ENCODE measurements at regions not wholly inside any gene's neighbourhood (a gene's known extent, or its start where the extent isn't known, plus 50 kb on each side); places are given as distances from the start of the nearest gene placed in this dataset.

DNA sequence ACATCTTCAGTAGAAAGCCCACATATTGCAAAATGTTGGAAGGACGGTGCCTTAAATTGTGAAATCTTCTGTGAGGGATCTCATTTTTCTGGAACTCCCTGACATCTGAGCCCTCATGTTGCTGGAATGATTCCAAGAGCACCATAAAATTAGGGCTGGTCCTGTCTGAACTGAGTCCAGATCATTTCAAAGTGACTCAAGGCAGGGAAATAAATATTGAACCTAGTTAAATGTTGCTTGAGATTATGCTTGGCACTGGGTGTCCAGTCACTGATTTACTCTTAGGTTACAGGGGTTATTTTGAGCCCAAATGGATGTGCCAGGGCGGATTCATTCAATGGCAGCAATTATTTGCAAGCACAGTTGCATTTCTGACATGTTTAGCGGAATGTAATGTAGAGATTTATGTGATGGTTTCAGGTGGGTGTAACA is 437.0 kb downstream of the PIK3R1 start:
- H3K9me2 ChIP-seq (replicated peaks; ENCODE audit: control insufficient read depth, low read length): no peaks in the 10 kb centered on the region
- H4K20me1 ChIP-seq (ENCODE audit: control insufficient read depth, insufficient read depth, low read depth, low read length): no peaks in the 10 kb centered on the region
- no peak overlapping the region for H3K4me3 ChIP-seq (ENCODE audit: low read length)
- no peaks in the 10 kb centered on the region for H3K27me3 ChIP-seq (ENCODE audit: control insufficient read depth, low read length)
- no peak overlapping the region for H3K27ac ChIP-seq (ENCODE audit: low read depth, low read length)
- H3K79me2 ChIP-seq (ENCODE audit: control insufficient read depth, low read length): no peaks in the 10 kb centered on the region
- no peak overlapping the region for H3K4me2 ChIP-seq (ENCODE audit: low read length)
- no peak for TF ChIP-seq EZH2phosphoT487 (IDR thresholded peaks at IDR 0.05; ENCODE audit: borderline replicate concordance, low read length)
- TF ChIP-seq, protein P1, sequence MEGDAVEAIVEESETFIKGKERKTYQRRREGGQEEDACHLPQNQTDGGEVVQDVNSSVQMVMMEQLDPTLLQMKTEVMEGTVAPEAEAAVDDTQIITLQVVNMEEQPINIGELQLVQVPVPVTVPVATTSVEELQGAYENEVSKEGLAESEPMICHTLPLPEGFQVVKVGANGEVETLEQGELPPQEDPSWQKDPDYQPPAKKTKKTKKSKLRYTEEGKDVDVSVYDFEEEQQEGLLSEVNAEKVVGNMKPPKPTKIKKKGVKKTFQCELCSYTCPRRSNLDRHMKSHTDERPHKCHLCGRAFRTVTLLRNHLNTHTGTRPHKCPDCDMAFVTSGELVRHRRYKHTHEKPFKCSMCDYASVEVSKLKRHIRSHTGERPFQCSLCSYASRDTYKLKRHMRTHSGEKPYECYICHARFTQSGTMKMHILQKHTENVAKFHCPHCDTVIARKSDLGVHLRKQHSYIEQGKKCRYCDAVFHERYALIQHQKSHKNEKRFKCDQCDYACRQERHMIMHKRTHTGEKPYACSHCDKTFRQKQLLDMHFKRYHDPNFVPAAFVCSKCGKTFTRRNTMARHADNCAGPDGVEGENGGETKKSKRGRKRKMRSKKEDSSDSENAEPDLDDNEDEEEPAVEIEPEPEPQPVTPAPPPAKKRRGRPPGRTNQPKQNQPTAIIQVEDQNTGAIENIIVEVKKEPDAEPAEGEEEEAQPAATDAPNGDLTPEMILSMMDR (IDR thresholded peaks at IDR 0.05; ENCODE audit: low read depth, low read length, poor library complexity, severe bottlenecking): no peak
- no peaks in the 10 kb centered on the region for H3K9me3 ChIP-seq (ENCODE audit: control insufficient read depth, insufficient read depth, low read length)
- no peaks in the 10 kb centered on the region for H3K4me1 ChIP-seq (ENCODE audit: control insufficient read depth, low read length)
- no peaks in the 10 kb centered on the region for H3K36me3 ChIP-seq (ENCODE audit: control insufficient read depth, low read length)
- no peaks in the 10 kb centered on the region for H3F3A ChIP-seq (ENCODE audit: control insufficient read depth, insufficient read depth)

DNA sequence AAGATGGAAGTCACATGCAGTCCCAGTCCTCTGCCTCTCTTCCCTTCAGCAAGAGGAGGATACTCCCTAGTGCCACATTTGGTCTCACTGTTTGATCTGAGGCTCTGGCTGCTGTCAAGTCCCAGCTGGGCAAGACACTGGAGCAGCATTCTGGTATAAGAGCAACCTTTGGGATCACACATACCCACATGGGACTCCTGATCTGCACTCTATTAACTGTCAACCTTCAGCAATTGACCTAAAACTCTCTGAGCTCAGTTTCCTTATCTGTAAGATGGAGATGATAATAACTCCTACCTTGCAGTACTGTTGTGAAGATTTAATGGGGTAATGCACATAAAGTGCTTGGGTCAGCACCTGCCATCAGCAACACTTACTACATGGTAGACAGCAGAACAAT is 437.9 kb downstream of the PIK3R1 start:
- no peak overlapping the region for H3K27ac ChIP-seq (ENCODE audit: low read depth, low read length)
- H3K4me3 ChIP-seq (ENCODE audit: low read length): no peak overlapping the region
- no peaks in the 10 kb centered on the region for H3K9me2 ChIP-seq (replicated peaks; ENCODE audit: control insufficient read depth, low read length)
- no peaks in the 10 kb centered on the region for H3K4me1 ChIP-seq (ENCODE audit: control insufficient read depth, low read length)
- H3F3A ChIP-seq (ENCODE audit: control insufficient read depth, insufficient read depth): no peaks in the 10 kb centered on the region
- TF ChIP-seq EZH2phosphoT487 (IDR thresholded peaks at IDR 0.05; ENCODE audit: borderline replicate concordance, low read length): no peak
- TF ChIP-seq, protein P1 (IDR thresholded peaks at IDR 0.05; ENCODE audit: low read depth, low read length, poor library complexity, severe bottlenecking): no peak
- no peak overlapping the region for H3K4me2 ChIP-seq (ENCODE audit: low read length)
- no peaks in the 10 kb centered on the region for H4K20me1 ChIP-seq (ENCODE audit: control insufficient read depth, insufficient read depth, low read depth, low read length)
- no peaks in the 10 kb centered on the region for H3K36me3 ChIP-seq (ENCODE audit: control insufficient read depth, low read length)
- no peaks in the 10 kb centered on the region for H3K79me2 ChIP-seq (ENCODE audit: control insufficient read depth, low read length)
- no peaks in the 10 kb centered on the region for H3K9me3 ChIP-seq (ENCODE audit: control insufficient read depth, insufficient read depth, low read length)
- H3K27me3 ChIP-seq (ENCODE audit: control insufficient read depth, low read length): no peaks in the 10 kb centered on the region

- no peak overlapping the region for H3K27ac ChIP-seq (ENCODE audit: low read depth, low read length)
- no peaks in the 10 kb centered on the region for H3K36me3 ChIP-seq (ENCODE audit: control insufficient read depth, low read length)
- H3K4me2 ChIP-seq (ENCODE audit: low read length): no peak overlapping the region
Measured at GRCh38 chr5:68657055-68657961, 436.5 kb upstream of the SLC30A5 start.

More at GRCh38 chr5:68657055-68657961, 436.5 kb upstream of the SLC30A5 start:
- H3K79me2 ChIP-seq (ENCODE audit: control insufficient read depth, low read length): no peaks in the 10 kb centered on the region
- H3K9me3 ChIP-seq (ENCODE audit: control insufficient read depth, insufficient read depth, low read length): no peaks in the 10 kb centered on the region
- no peaks in the 10 kb centered on the region for H4K20me1 ChIP-seq (ENCODE audit: control insufficient read depth, insufficient read depth, low read depth, low read length)
- no peak overlapping the region for H3K4me3 ChIP-seq (ENCODE audit: low read length)
- H3K9me2 ChIP-seq (replicated peaks; ENCODE audit: control insufficient read depth, low read length): no peaks in the 10 kb centered on the region
- H3K27me3 ChIP-seq (ENCODE audit: control insufficient read depth, low read length): no peaks in the 10 kb centered on the region
- no peaks in the 10 kb centered on the region for H3K4me1 ChIP-seq (ENCODE audit: control insufficient read depth, low read length)
- H3F3A ChIP-seq (ENCODE audit: control insufficient read depth, insufficient read depth): no peaks in the 10 kb centered on the region
- TF ChIP-seq, protein P1 (IDR thresholded peaks at IDR 0.05; ENCODE audit: low read depth, low read length, poor library complexity, severe bottlenecking): no peak

Measured in DOHH2 (cell line).